ENCODE measurements at regions not wholly inside any gene's neighbourhood (a gene's known extent, or its start where the extent isn't known, plus 50 kb on each side); places are given as distances from the start of the nearest gene placed in this dataset.

GRCh38 chr7:17015598-17016031, 133.8 kb upstream of the AGR3 start:
- no peak overlapping the region for H3K4me3 ChIP-seq (ENCODE audit: control insufficient read depth, low read depth, low read length)
- TF ChIP-seq, protein P1, sequence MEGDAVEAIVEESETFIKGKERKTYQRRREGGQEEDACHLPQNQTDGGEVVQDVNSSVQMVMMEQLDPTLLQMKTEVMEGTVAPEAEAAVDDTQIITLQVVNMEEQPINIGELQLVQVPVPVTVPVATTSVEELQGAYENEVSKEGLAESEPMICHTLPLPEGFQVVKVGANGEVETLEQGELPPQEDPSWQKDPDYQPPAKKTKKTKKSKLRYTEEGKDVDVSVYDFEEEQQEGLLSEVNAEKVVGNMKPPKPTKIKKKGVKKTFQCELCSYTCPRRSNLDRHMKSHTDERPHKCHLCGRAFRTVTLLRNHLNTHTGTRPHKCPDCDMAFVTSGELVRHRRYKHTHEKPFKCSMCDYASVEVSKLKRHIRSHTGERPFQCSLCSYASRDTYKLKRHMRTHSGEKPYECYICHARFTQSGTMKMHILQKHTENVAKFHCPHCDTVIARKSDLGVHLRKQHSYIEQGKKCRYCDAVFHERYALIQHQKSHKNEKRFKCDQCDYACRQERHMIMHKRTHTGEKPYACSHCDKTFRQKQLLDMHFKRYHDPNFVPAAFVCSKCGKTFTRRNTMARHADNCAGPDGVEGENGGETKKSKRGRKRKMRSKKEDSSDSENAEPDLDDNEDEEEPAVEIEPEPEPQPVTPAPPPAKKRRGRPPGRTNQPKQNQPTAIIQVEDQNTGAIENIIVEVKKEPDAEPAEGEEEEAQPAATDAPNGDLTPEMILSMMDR (IDR thresholded peaks at IDR 0.05; ENCODE audit: control insufficient read depth, insufficient read depth, low read depth, low read length, missing control alignments): no peak
- peak; percentile 33 for DNase-seq (ENCODE audit: low read depth)

DNA sequence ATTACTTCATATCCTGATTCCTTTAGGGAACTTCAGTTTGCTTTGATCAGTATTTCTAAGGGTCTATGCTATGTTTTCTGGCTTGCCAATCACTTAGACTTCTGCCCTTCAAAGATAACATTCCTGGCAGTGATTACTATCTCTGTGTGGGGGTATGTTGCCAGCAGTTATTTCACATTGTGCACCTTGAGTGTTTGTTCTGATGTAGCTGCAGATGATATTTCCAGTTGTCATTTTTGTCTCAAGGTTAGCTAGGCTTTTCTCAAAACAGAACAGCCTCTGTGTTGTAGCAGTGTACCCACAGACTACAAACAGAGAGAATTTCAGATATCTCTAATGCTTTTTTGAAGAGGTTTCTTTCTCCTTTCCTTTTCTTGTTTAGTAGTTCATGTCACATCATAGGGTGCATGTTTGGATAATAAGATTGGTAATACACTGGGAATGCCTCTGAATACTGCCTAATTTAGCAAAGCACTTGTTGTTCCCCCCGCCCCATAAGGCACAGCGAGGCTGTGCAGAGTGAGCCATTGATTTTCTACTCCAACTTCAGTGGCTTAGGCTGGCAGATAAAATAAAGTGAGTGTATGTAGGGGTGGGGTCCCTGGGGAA, 134.7 kb upstream of the AGR3 start:
- DNase-seq (ENCODE audit: low read depth): no peak
- no peak overlapping the region for H3K4me3 ChIP-seq (ENCODE audit: control insufficient read depth, low read depth, low read length)
- TF ChIP-seq, protein P1 (IDR thresholded peaks at IDR 0.05; ENCODE audit: control insufficient read depth, insufficient read depth, low read depth, low read length, missing control alignments): no peak

GRCh38 chr7:17019106-17019505, 137.3 kb upstream of the AGR3 start:
- no peak for DNase-seq (ENCODE audit: low read depth)
- no peak overlapping the region for H3K4me3 ChIP-seq (ENCODE audit: control insufficient read depth, low read depth, low read length)
- TF ChIP-seq, protein P1 (IDR thresholded peaks at IDR 0.05; ENCODE audit: control insufficient read depth, insufficient read depth, low read depth, low read length, missing control alignments): no peak

DNA sequence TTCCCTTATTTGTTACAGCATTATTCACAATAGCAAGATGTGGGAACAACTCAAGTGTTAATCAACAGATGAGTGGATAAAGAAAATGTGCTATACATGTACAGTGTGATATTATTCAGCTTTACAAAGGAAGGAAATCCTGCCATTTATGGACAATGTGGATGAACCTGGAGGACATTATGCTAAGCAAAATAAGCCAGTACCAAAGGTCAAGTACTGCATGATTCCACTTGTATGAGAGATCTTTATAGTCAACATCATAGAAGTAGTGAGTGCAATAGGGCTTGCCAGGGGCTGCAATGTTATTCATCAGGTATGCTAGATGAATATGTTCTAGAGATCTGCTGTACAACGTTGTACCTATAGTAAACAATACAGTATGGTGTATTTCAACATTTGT, 138.5 kb upstream of the AGR3 start:
- no peak for DNase-seq (ENCODE audit: low read depth)
- no peak overlapping the region for H3K4me3 ChIP-seq (ENCODE audit: control insufficient read depth, low read depth, low read length)
- TF ChIP-seq, protein P1 (IDR thresholded peaks at IDR 0.05; ENCODE audit: control insufficient read depth, insufficient read depth, low read depth, low read length, missing control alignments): no peak

- TF ChIP-seq, protein P1 (IDR thresholded peaks at IDR 0.05; ENCODE audit: control insufficient read depth, insufficient read depth, low read depth, low read length, missing control alignments): no peak
- no peak for DNase-seq (ENCODE audit: low read depth)
- no peak overlapping the region for H3K4me3 ChIP-seq (ENCODE audit: control insufficient read depth, low read depth, low read length)
Observed at GRCh38 chr7:17021205-17021604, 139.4 kb upstream of the AGR3 start.

DNA sequence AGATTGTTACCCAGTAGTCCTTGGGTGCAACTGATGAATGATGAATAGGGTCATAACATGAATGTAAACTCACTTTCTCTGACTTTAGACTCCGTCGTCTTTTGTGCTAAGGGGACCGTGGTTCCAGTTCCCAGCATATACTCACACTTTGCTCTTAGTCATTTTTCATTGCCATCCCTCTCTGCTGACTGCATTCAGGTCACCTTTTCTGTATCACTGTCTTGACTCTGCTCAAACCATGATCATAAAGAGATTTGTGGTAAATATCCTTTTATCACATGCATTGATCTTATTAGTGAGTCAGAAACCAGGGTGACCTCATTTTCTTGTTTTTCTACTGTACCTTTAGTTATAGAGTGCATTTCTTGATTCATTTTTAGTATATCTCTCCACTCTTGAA, 141.1 kb upstream of the AGR3 start:
- TF ChIP-seq, protein P1 (IDR thresholded peaks at IDR 0.05; ENCODE audit: control insufficient read depth, insufficient read depth, low read depth, low read length, missing control alignments): no peak
- DNase-seq (ENCODE audit: low read depth): no peak
- no peak overlapping the region for H3K4me3 ChIP-seq (ENCODE audit: control insufficient read depth, low read depth, low read length)
